ENCODE measurements at regions not wholly inside any gene's neighbourhood (a gene's known extent, or its start where the extent isn't known, plus 50 kb on each side); places are given as distances from the start of the nearest gene placed in this dataset.

DNA sequence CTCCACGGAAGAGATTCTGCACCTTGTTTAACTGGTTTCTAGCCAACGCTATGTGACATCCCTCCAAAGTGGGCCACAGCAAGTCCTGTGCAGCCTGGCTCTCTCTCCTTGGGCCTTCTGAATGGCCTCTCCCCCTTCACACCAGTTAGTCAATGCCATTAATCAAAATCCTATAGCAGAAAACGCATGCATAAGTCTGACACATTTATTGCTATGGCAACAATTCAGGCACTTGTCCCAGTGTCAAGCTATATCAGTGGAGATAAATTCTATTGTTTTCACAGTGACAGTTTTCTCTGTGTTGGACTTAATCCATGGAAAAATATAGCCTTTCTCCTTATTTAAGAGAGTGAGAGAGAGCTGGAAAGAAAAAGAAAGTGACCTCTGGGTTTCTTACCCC, 87.2 kb upstream of the TOX3 start:
- no peak for DNase-seq

DNA sequence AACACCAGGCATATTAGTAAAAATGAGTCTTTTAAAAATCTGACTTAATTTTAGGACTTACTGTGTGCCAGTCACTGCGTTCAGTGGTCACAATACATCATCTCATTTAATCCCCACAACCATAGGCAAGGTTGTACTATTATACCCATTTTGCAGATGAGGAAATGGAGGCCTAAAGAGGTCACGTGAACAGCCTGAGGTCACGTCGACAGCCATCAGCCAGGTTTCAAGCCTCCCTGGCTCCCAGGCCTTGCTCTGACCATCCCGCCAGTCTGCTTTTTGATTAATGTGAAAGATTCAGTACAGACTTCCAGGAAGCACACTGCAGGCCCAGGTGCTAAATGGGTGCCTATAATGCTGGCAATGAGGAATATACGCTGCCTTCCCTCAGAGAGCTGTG, 86.3 kb upstream of the TOX3 start:
- no peak for DNase-seq

DNA sequence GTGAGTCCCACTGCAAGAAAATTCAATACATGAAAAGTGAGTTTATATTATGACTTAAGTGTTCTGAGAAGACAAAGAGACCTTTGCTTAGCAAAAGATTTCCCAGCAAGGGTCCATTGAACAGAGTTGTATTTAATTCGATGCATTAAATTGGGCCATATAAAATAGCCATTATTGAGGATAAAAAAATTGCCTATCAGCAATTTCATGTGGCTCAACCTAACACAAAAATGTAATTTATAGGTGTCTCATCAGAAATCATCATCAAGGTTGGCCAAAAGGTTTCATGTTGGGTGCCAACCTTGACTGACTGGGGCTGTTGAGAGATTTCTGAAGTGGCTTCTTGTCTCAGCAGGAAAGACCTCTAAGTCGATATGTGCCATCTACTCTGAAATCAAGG, 84.8 kb upstream of the TOX3 start:
- DNase-seq = no peak

DNA sequence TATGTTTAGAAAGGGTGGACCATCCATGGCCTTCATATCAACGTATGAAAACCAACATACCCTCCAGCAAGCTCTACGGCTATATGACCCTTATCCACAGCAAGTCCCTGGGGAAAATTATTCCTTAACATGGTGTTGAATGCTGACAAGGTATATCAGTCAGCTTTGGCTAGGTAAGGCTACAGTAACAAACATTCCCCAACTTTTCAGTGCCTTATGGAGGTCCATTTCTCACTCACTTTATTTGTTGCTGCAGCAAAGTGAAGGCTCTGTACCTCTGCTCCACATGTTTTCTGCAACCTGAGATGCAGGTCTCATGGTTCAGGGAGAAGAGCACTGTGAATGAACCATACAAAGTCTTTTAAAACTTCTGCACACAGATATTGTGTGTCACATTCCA, 83.8 kb upstream of the TOX3 start:
- no peak for DNase-seq

DNA sequence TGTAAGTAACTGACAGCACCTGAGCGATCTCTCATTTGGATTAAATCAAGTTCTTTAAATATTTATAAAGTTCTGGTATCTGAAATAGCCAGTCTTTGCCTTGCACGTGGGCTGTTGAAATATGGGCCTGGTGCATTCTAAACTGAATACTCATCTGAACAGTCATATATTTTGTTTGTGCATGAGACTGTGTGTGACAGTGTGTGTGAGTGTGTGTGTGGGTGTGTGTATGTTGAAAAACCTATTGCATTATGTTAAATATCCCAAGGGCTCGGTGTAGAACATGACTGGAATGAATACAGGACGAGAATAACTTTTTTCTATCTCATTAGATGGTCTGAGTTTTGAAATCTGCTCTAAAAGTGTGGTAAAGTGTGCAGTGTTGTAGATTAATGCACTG, 82.4 kb upstream of the TOX3 start:
- DNase-seq = no peak

DNA sequence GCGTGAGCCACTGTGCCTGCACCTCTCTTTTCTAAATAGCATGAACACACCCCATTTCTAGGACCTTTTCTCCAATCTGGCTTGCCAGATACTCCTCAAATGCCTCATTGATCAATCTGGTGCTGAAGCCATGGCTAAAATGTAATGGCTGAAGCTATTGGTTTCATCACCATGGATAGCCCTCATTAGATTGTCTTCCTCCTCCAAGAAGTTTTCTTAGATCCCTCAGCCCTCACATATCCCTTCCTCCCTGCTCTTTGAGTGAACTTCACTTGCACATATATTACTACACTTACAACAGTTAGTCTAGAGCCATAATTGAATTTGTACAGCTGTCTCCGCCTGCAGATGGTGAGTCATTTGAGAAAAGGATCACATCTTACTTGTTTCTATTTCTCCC, 77.9 kb upstream of the TOX3 start:
- DNase-seq = no peak

DNA sequence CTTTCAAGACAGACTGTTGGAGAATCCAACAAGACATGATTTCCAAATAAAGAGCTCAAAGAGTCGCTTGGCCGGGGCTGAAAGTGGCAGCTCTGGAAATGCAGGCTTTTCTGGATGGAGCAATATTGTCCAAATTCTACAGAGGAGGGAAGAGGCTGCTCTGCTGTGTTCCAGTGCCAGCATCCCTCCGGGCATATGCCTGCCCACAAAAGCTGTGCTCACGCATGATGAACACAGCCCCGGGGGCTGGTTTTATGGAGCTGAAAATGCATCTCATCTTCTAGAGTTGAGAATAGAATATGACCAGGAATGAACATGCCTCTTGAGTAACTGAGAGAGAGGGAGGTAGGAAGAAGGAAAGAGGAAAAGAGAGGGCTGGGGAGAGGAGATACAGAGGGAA, 74.7 kb upstream of the TOX3 start:
- no peak for DNase-seq

DNA sequence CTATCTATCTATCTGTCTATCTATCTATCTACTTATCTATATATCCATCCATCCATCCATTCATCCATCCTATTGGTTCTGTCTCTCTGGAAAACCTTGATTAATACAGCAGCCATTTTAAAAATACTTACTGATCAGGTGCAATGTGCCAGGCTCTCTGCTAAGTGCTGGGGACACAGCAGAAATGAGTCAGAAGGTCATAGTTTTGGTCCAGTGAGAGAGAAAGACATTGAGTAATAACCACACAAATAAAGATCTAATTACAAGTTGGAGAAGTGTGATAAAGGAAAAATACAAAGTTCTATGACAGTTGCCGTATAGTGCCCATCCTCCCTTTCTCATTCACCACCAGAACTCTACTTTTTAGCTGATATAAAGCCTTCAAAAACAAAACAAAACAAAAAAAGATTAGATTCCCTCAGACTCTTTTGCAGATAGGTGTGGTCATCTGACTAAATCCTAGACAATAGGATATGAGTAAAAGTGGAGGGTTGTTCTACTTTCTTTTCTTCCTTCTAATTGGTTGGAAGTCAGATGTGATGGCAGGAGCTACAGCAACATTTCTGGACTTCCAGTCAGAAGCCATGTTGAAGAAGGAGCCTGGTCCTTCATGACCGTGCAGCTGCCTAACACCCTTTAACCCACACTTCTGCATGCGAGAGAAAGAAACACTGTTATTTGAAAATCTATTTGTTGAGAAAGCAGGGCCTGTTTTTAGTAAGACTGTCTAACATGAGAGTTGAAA, 72.0 kb upstream of the TOX3 start:
- DNase-seq = no peak

DNA sequence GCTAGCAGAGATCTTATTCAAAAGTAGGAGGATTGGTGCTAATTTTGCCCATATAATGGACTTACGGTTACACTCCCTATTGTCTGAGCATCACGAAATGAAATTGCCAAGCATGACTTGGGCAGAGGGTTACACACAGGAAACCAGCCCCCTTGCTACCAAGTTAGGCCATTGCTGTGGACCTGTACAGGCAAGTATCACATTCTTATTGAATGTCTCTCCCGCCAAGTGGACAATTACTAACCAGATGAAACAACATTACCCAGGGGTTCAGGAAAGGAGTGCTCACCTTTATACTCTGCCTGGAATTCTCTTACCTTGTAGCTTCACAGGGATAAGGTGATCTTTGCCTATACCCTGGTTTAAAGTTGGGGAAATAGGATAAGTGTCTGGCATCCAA, 70.6 kb upstream of the TOX3 start:
- no peak for DNase-seq

DNA sequence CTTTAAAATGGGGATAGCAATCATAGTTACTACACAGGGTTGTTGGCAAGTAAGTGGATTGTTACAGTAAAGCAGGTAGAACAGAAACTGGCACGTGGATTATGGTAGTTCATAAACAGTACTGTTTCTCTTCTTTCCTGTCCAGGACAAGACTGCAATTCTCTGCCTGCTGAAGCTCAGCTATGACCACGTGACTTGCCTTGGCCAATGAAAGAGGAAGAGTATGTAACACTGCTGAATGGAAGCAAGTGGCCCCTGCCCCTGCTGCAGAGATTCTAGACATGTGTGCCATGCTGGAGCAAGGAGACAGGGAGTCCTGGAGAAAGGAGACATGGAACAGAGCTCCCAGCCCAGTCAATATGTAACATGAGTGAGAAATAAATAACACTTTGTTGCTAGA, 66.6 kb upstream of the TOX3 start:
- DNase-seq = no peak

DNA sequence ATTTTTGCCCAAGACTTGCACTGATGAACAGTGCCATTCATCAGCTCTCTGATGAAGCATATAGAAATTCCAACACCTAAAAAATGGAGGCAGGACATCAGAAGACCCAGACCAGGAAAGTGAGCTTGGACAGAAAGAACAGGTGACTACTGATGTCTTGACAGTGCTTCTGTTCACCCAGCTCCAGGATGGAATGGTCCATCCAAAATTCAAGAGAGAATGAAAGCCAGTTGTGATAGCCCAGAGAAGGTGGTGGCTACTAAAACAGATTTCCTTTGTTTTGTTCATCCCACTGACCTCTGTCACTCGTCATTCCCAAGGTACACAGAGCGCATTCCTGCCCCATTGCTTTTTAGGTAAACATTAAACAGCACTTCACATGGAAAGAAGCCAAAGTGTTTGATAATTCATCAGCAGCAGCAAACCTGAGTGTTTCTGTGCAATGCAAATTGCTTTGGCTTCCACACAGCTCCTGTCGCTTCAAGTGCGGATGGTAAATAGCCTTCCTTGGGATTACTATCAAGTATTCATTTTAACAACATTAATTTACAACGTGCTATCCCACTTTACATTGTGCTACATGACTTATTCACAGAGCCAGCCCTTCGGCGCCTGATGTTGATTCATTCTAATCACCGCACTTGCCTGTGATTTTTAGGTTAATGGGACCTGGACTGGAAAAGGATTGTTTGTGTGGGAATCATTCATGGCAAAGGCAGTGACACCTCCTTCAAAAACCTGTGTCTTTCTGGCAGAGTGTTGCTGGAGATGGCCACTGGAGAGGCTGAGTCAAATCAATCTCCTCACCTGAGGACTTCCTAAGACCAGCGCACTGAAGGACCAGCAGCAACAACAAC, 65.1 kb upstream of the TOX3 start:
- no peak for DNase-seq

DNA sequence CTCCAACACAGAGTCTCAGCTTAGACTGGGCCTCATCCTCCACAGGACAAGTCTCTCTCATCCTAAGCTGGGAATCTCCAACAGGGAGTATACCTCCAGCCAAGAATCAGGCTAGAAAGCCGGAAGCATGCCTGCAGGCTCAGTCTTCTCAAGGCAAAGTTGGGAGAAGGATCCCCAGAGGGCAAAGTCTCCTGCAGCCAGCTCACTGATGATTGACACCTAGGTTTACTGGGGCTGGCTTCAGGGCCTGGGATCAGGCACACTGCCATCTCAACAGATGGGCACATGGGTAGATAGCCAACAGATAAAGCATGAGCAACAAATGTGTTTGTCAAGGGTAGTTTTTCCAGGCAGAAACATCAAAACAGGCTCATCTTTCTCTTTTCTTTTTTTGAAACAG, 56.1 kb upstream of the TOX3 start:
- no peak for DNase-seq

DNA sequence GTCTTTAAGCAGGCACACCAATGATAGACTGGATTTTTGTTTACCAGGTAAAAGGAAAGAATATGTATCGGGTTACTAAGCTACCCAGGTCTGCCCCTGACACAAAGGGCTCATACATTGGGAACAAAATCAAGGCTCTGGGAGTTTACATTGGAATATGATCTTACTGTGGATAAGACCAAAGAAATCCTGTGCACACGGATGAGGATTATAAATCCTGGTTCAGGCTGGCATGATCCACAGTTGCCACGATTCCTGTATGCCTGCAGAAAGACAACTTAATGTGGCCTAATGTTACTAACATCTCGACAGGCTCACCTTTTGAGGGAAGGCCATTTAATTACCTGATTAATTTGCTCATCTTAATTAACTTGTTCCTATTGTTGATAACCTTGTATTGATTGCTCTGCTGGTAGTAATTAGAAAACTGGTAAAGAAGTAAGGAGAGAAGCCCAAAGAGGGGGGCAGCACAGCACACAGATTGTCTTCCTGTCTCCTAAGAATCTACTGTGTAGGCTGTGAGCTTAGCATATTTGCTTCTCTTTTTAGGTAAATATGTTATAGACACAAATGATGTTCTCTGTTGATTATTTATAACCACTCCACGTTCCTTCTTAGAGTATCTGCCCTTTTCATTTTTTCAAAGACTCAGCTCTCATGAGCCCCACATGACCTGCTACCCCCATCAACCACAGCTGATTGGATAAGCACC, 51.0 kb upstream of the TOX3 start:
- DNase-seq = no peak

DNA sequence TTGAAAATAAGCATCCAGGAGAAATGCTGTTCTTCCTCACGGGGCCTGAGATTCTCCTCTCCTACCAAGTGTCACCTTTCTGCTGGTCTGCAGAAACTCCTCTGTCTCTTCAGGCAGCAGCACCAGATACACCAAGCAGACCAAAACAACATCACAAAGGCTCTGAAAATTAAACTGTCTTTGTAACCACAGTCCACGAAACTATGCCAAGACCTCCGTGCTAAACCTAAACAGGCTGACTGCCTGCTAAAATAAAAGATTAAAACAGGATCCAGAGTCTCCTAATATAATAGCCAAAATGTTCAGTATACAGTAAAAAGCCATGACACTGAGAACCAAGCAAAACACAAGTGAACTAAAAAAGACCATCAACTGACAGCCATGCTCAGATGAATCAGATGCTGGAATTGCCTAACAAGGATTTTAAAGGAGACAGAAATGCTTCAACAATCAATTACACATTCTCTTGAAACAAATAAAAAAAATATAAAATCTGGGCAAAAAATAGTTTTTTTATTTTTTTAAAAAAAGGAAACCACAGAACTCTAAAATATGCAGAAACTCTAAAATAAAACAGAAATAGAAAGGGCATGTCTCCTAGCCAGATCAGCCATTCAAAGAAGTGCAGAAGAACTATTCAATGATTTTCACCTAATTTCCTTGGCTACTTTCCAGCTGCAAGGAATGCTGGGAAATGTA, 50.3 kb upstream of the TOX3 start:
- DNase-seq = no peak

Data from CD4-positive, alpha-beta T cell treated with Interleukin-12 subunit alpha and Interleukin-12 subunit beta, for 1 hour (primary cell).